ENCODE measurements at regions not wholly inside any gene's neighbourhood (a gene's known extent, or its start where the extent isn't known, plus 50 kb on each side); places are given as distances from the start of the nearest gene placed in this dataset.

DNA sequence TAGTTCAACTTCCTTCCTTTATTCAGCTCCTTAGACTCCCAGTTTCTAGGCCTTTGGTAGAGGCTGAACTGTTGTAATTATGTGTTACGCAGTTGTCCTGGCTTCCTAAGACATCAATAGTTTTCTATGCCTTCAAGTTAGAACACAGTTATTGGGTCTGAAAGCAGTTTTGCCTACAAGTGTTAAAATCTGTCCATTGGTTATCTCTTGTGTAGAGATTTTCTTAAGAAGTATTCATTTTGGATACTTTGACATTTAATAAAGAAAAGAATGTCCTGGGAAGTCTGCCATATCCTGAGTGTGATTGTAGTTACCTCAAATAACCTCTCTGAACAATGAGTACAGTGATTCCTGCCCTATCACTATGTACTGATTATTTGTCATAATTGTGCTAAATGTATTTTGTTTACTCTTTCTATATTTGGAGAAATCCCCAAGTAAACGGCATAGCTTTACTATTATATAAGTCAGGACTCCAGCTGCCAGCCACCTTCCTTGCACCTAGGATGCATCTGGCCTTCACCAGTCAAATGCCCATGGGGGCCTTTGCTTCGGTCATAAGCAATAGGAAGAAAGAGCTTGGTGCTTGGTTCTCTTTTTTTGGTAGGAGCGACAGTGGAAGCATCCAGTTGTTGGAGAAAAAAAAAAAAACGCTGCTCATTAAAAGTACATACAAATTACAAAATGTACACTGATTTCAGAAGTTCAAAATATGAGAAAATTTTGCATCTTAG is 449.5 kb upstream of the PKDCC start:
- H3K4me3 ChIP-seq (ENCODE audit: control insufficient read depth, low read depth, low read length), result no peak overlapping the region
- DNase-seq (ENCODE audit: low read depth), result no peak
- TF ChIP-seq, protein P1, sequence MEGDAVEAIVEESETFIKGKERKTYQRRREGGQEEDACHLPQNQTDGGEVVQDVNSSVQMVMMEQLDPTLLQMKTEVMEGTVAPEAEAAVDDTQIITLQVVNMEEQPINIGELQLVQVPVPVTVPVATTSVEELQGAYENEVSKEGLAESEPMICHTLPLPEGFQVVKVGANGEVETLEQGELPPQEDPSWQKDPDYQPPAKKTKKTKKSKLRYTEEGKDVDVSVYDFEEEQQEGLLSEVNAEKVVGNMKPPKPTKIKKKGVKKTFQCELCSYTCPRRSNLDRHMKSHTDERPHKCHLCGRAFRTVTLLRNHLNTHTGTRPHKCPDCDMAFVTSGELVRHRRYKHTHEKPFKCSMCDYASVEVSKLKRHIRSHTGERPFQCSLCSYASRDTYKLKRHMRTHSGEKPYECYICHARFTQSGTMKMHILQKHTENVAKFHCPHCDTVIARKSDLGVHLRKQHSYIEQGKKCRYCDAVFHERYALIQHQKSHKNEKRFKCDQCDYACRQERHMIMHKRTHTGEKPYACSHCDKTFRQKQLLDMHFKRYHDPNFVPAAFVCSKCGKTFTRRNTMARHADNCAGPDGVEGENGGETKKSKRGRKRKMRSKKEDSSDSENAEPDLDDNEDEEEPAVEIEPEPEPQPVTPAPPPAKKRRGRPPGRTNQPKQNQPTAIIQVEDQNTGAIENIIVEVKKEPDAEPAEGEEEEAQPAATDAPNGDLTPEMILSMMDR (IDR thresholded peaks at IDR 0.05; ENCODE audit: control insufficient read depth, insufficient read depth, low read depth, low read length, missing control alignments), result no peak

DNA sequence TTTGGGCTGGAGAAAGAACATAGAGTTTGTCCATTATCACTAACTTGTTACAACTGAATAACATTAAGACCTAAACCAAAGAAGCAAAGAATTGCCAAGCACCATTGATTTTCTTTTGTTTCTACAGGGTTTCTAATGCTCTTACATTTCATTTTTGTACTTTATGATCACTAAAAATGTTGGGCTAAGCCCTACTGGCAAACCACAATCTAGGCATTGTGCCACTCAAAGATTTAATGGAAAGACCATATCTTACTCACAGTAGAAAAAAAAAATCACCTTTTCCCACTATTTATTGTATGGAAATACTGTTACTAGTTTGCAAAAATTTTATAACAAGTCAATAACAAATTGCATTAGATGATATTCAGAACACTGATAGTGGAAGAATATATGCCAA is 447.4 kb upstream of the PKDCC start:
- DNase-seq (ENCODE audit: low read depth), result no peak
- TF ChIP-seq, protein P1 (IDR thresholded peaks at IDR 0.05; ENCODE audit: control insufficient read depth, insufficient read depth, low read depth, low read length, missing control alignments), result no peak
- H3K4me3 ChIP-seq (ENCODE audit: control insufficient read depth, low read depth, low read length), result no peak overlapping the region

DNA sequence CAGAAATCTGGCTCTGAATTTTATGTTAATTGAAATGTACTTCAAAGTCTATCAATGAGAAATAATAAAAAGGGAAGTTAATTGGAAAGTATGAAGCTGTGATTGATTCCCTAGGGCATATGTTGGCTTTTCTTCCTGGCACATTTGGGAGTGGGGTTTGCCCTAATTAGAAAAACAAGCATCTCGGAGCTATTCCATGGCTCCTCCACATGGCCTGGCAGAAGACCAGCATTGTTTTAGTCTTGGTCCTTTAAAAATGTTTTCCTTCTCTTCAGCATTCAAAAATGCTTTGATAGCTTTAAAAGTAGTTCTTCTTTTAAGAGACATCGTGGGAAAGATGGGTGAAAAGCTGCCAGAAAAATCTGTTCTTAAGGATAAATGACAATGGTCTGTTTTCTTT is 445.5 kb upstream of the PKDCC start:
- no peak overlapping the region for H3K4me3 ChIP-seq (ENCODE audit: control insufficient read depth, low read depth, low read length)
- TF ChIP-seq, protein P1 (IDR thresholded peaks at IDR 0.05; ENCODE audit: control insufficient read depth, insufficient read depth, low read depth, low read length, missing control alignments), result no peak
- no peak for DNase-seq (ENCODE audit: low read depth)

DNA sequence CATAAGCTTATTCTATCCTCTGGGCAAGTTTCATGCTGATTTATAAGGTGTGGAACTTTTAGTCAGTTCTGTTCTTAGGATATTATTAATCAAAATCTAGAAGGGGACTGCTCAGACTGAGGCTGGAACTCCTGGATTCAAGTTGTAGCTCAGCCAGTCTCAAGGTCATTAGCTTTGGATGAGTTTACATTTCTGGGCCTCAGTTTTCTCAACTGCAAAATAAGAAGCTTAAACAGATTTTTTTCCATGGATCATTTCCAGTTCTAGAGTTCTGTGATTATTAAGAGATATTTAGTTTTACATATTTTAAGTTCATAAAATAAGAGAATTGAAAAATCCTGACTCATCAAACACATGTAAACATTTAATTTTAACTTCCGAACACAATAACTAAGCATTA is 442.5 kb upstream of the PKDCC start:
- TF ChIP-seq, protein P1 (IDR thresholded peaks at IDR 0.05; ENCODE audit: control insufficient read depth, insufficient read depth, low read depth, low read length, missing control alignments), result no peak
- DNase-seq (ENCODE audit: low read depth), result no peak
- H3K4me3 ChIP-seq (ENCODE audit: control insufficient read depth, low read depth, low read length), result no peak overlapping the region

DNA sequence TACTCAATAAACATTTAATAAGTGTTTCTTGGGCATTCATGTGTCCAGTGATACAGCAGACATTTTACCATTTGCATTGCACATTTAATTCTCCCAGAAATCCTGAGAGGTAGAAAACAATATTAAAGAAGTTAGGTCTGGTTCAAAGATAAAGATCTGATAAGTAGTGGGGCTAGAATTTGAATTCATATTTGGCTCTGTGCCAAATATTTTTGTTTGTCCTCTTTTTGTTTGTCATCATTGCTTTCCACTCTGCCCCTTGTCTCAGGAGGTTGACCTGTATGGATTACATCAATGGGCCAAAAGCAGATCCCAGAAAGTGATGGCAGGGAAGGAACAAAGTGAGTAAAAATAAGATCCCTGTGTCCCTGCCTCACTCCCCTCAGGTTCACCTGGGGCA is 441.9 kb upstream of the PKDCC start:
- DNase-seq (ENCODE audit: low read depth), result no peak
- H3K4me3 ChIP-seq (ENCODE audit: control insufficient read depth, low read depth, low read length), result no peak overlapping the region
- TF ChIP-seq, protein P1 (IDR thresholded peaks at IDR 0.05; ENCODE audit: control insufficient read depth, insufficient read depth, low read depth, low read length, missing control alignments), result no peak

DNA sequence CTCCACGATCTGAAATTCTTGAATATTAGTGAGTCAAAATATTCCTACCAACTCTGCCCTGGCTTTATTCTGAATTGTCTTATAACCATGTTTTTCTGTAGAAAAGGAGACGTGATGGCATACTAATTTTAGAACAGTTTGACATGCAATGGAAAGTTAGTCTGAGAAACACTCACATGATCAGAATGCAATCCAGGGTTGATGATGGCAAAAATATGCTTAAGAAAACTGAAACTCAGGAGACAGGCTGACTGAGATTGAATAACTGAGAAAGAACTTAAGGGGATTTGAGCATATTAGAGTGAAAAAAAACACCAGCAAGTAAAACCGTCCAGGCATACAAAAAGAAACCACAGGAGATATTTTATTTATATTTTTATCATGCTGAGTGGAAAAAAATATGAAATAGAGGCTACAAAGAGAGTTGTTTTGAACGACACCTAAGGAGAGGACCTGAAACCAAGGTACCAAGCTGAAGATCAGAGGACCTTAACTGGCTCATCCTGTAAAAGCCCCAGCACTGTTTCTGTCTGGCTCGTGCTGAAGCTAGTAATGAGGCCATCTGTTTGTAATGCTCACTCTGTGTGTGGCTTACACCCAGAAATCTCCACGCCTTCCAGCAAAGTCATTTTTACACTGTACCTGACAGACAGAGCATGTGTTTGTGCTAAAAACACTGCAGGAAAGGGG is 437.2 kb upstream of the PKDCC start:
- DNase-seq (ENCODE audit: low read depth), result no peak
- H3K4me3 ChIP-seq (ENCODE audit: control insufficient read depth, low read depth, low read length), result no peak overlapping the region

More for the DNA sequence above, 437.2 kb upstream of the PKDCC start:
- TF ChIP-seq, protein P1 (IDR thresholded peaks at IDR 0.05; ENCODE audit: control insufficient read depth, insufficient read depth, low read depth, low read length, missing control alignments), result no peak
